Fibroblast of lung (primary cell): ENCODE measurements at regions not wholly inside any gene's neighbourhood (a gene's known extent, or its start where the extent isn't known, plus 50 kb on each side); places are given as distances from the start of the nearest gene placed in this dataset.
A peak's percentile ranks its signal among the peaks of the same experiment; 100 is the strongest.

Source experiments
- DNase-seq, 2 donors: peaks; one replicate each; pipeline versions ENCODE4 v3.0.0 to v3.0.0-alpha.2; 2010; ENCODE audit warnings: low read depth in 2 of 2
- H2AFZ ChIP-seq: 2 replicates; pipeline ENCODE4 v1.5.1; 2012; ENCODE audit warnings: low read length, control low read depth, inconsistent platforms
- H3K27ac ChIP-seq: 2 replicates; pipeline ENCODE4 v1.5.1; 2011; ENCODE audit warnings: low read length, control low read depth; ENCODE audit not compliant: insufficient read depth
- H3K27me3 ChIP-seq: 2 replicates; pipeline ENCODE4 v1.5.1; 2011; ENCODE audit warnings: mild to moderate bottlenecking, low read length; ENCODE audit not compliant: control insufficient read depth, insufficient read depth
- H3K36me3 ChIP-seq: 2 replicates; pipeline ENCODE4 v1.5.1; 2011; ENCODE audit warnings: low read length; ENCODE audit not compliant: control insufficient read depth, insufficient read depth
- H3K4me1 ChIP-seq: 2 replicates; pipeline ENCODE4 v1.5.1; 2011; ENCODE audit warnings: low read length; ENCODE audit not compliant: control insufficient read depth, insufficient read depth; ENCODE audit errors: extremely low read depth
- H3K4me2 ChIP-seq: 2 replicates; pipeline ENCODE4 v1.5.1; 2011; ENCODE audit warnings: low read length, control low read depth; ENCODE audit not compliant: insufficient read depth; ENCODE audit errors: extremely low read depth
- H3K4me3 ChIP-seq, 4 experiments: fragments of 200-600 bp in 1 of 4; sonication (generic) in 1 of 4; replicated peaks in 1 of 4; 2 replicates each; pipeline ENCODE4 v1.5.1; 2011 to 2016; ENCODE audit warnings: low read length in 4 of 4, low read depth in 3 of 4, mild to moderate bottlenecking in 3 of 4, control low read depth in 2 of 4, inconsistent platforms in 1 of 4, mixed read lengths in 1 of 4; ENCODE audit not compliant: insufficient read depth in 1 of 4; ENCODE audit errors: control extremely low read depth in 1 of 4
- H3K79me2 ChIP-seq: 2 replicates; pipeline ENCODE4 v1.5.1; 2012; ENCODE audit warnings: mild to moderate bottlenecking, low read length, inconsistent platforms; ENCODE audit not compliant: control insufficient read depth, insufficient read depth
- H3K9ac ChIP-seq: 2 replicates; pipeline ENCODE4 v1.5.1; 2011; ENCODE audit warnings: mild to moderate bottlenecking, low read length, control low read depth; ENCODE audit not compliant: insufficient read depth
- H3K9me3 ChIP-seq: 2 replicates; pipeline ENCODE4 v1.5.1; 2012; ENCODE audit warnings: low read depth, low read length; ENCODE audit not compliant: control insufficient read depth, insufficient read depth
- H4K20me1 ChIP-seq: 2 replicates; pipeline ENCODE4 v1.5.1; 2011; ENCODE audit warnings: low read length; ENCODE audit not compliant: control insufficient read depth, insufficient read depth; ENCODE audit errors: extremely low read depth
- CTCF ChIP-seq, 2 donors: IDR thresholded peaks in 1 of 2; conservative IDR thresholded peaks in 1 of 2; 1 replicate in 1 of 2; 2 replicates in 1 of 2; pipeline ENCODE4 v1.5.1; 2011 to 2012; ENCODE audit warnings: low read length in 2 of 2, control low read depth in 1 of 2, inconsistent platforms in 1 of 2, low read depth in 1 of 2, mild to moderate bottlenecking in 1 of 2
- EZH2 ChIP-seq: IDR thresholded peaks from 2 replicates; pipeline ENCODE4 v1.5.1; 2012; ENCODE audit warnings: low read length, control low read depth, mild to moderate bottlenecking; ENCODE audit errors: missing control alignments

- peak in 1 of 2 donors; percentile 46 for TF ChIP-seq CTCF (conservative IDR thresholded peaks at IDR 0.05 in 1 of 2, IDR thresholded peaks at IDR 0.05 in 1 of 2; ENCODE audit: low read depth in 1 of 2, low read length in 2 of 2)
- TF ChIP-seq EZH2, result no peak
Measured at GRCh38 chr13:70723732-70724131, 615.5 kb upstream of the KLHL1 start.

GRCh38 chr13:70720386-70720785, 612.1 kb upstream of the KLHL1 start:
- Histone ChIP-seq H3K4me1 (no peaks in the 10 kb centered on the region), H4K20me1 (no peaks in the 10 kb centered on the region), H3K27me3 (no peaks in the 10 kb centered on the region), H3K9me3 (no peaks in the 10 kb centered on the region), H3K36me3 (no peaks in the 10 kb centered on the region), H2AFZ (no peak overlapping the region), H3K4me3 (no peak overlapping the region), H3K27ac (no peak overlapping the region), H3K4me2 (no peak overlapping the region), H3K9ac (no peak overlapping the region), H3K79me2 (no peaks in the 10 kb centered on the region)
- TF ChIP-seq EZH2 (no peak), CTCF (conservative IDR thresholded peaks at IDR 0.05 in 1 of 2, IDR thresholded peaks at IDR 0.05 in 1 of 2; ENCODE audit: low read depth in 1 of 2, low read length in 2 of 2) (no peak)
- DNase-seq, result no peak

More at GRCh38 chr13:70723732-70724131, 615.5 kb upstream of the KLHL1 start:
- H4K20me1 ChIP-seq, result no peaks in the 10 kb centered on the region
- H3K4me3 ChIP-seq, result no peak overlapping the region
- no peaks in the 10 kb centered on the region for H3K79me2 ChIP-seq
- H3K27me3 ChIP-seq, result no peaks in the 10 kb centered on the region
- H3K36me3 ChIP-seq, result no peaks in the 10 kb centered on the region
- H3K27ac ChIP-seq, result no peak overlapping the region
- no peaks in the 10 kb centered on the region for H3K9me3 ChIP-seq
- no peak overlapping the region for H3K4me2 ChIP-seq
- H3K4me1 ChIP-seq, result no peaks in the 10 kb centered on the region
- no peak overlapping the region for H2AFZ ChIP-seq
- H3K9ac ChIP-seq, result no peak overlapping the region
- DNase-seq, result peak; percentile 3 to 63

- no peaks in the 10 kb centered on the region for H3K4me1 ChIP-seq
- H3K27ac ChIP-seq, result no peak overlapping the region
- H3K36me3 ChIP-seq, result no peaks in the 10 kb centered on the region
- no peaks in the 10 kb centered on the region for H3K27me3 ChIP-seq
- no peak overlapping the region for H3K9ac ChIP-seq
- H3K4me2 ChIP-seq, result no peak overlapping the region
- H3K9me3 ChIP-seq, result no peaks in the 10 kb centered on the region
- no peak for TF ChIP-seq CTCF (conservative IDR thresholded peaks at IDR 0.05 in 1 of 2, IDR thresholded peaks at IDR 0.05 in 1 of 2; ENCODE audit: low read depth in 1 of 2, low read length in 2 of 2)
- TF ChIP-seq EZH2, result no peak
- H3K4me3 ChIP-seq, result no peak overlapping the region
- H3K79me2 ChIP-seq, result no peaks in the 10 kb centered on the region
- no peaks in the 10 kb centered on the region for H4K20me1 ChIP-seq
- DNase-seq, result no peak
- no peak overlapping the region for H2AFZ ChIP-seq
Measured at GRCh38 chr13:70714993-70715392, 606.7 kb upstream of the KLHL1 start.
